Body of pancreas (tissue), 4 donors: ENCODE measurements at regions not wholly inside any gene's neighbourhood (a gene's known extent, or its start where the extent isn't known, plus 50 kb on each side); places are given as distances from the start of the nearest gene placed in this dataset.

Source experiments
- CTCF ChIP-seq, 7 experiments: fragments of 450-650 bp in 4 of 7; fragments of 200-600 bp in 3 of 7; sonication (generic) in 3 of 7; IDR thresholded peaks; one replicate each; pipeline ENCODE4 v1.5.1; 2016 to 2019; ENCODE audit warnings: antibody characterized with exemption in 7 of 7
- POLR2A ChIP-seq, 3 donors: fragments of 450-650 bp; IDR thresholded peaks; one replicate each; pipeline ENCODE4 v1.6.1; 2016; ENCODE audit warnings: antibody characterized with exemption in 3 of 3, mild to moderate bottlenecking in 2 of 3

- no peak for TF ChIP-seq CTCF (IDR thresholded peaks at IDR 0.05)
- TF ChIP-seq POLR2A (IDR thresholded peaks at IDR 0.05), result no peak
Measured at GRCh38 chr6:149150801-149151398, 166.6 kb upstream of the TAB2 start.
